K562 (cell line): ENCODE measurements at regions not wholly inside any gene's neighbourhood (a gene's known extent, or its start where the extent isn't known, plus 50 kb on each side); places are given as distances from the start of the nearest gene placed in this dataset.

Experiments
- ATAC-seq: fragments of 200-7000 bp; cut with Tn5 transposase; 3 replicates; pipeline ENCODE4 v1.9.1; 2020; ENCODE audit warnings: moderate library complexity
- BruUV-seq: library from RNA; stranded (reverse); fragments of 400-500 nt; replicated peaks from 2 replicates; lab custom pipeline; 2021; lab: Mats Ljungman, UMichigan
- CTCF ChIA-PET: fragments of 300-600 bp; formaldehyde crosslinking; extraction: SDS; loops from one replicate; lab custom pipeline; 2021; ENCODE audit warnings: low intra/inter-chr PET ratio; lab: Yijun Ruan, JAX
- POLR2A ChIA-PET: fragments of 300-600, 350-650 bp; sonication (Branson Sonifier 250); formaldehyde crosslinking; extraction: SDS; loops from one replicate; lab custom pipeline; 2021; ENCODE audit warnings: antibody characterized with exemption, inconsistent platforms; lab: Yijun Ruan, JAX
- DNase-seq, 4 experiments: peaks; one replicate each; pipeline versions ENCODE4 v3.0.0 to v3.0.0-alpha.2; 2011 to 2018; ENCODE audit warnings: low spot score in 3 of 4, mixed read lengths in 3 of 4; ENCODE audit errors: extremely low read depth in 1 of 4
- FAIRE-seq: peaks from 2 replicates; lab custom pipeline; 2011; peaks lifted over from hg19 to GRCh38; lab: Jason Lieb, UNC
- H2AFZ ChIP-seq: 2 replicates; pipeline ENCODE4 v1.6.0; 2011; ENCODE audit warnings: low read depth, low read length, control low read depth, inconsistent platforms
- H3K27ac ChIP-seq: fragments of 200-600 bp; 3 replicates; pipeline ENCODE4 v1.8.0; 2011; ENCODE audit warnings: low read depth, mild to moderate bottlenecking, control low read depth, inconsistent platforms, low read length, moderate library complexity, mixed read lengths; ENCODE audit errors: extremely low read depth
- H3K27me3 ChIP-seq, 2 experiments: fragments of 300-600 bp in 1 of 2; 2 replicates in 1 of 2; 3 replicates in 1 of 2; pipeline versions ENCODE4 v1.6.0 to v1.8.0; 2011; ENCODE audit warnings: inconsistent platforms in 2 of 2, low read length in 2 of 2, mild to moderate bottlenecking in 1 of 2, mixed read lengths in 1 of 2, moderate library complexity in 1 of 2; ENCODE audit not compliant: control insufficient read depth in 2 of 2, insufficient read depth in 2 of 2
- H3K36me3 ChIP-seq: fragments of 300-600 bp; 3 replicates; pipeline ENCODE4 v1.8.0; 2011; ENCODE audit warnings: mild to moderate bottlenecking, low read length, inconsistent platforms; ENCODE audit not compliant: control insufficient read depth, insufficient read depth
- H3K4me1 ChIP-seq, 2 experiments: fragments of 200-600 bp in 1 of 2; replicated peaks in 1 of 2; 2 replicates in 1 of 2; 3 replicates in 1 of 2; pipeline versions ENCODE4 v1.5.1 to v1.8.0; 2011; ENCODE audit warnings: inconsistent platforms in 2 of 2, low read length in 2 of 2, mild to moderate bottlenecking in 1 of 2, mixed read lengths in 1 of 2, moderate library complexity in 1 of 2; ENCODE audit not compliant: control insufficient read depth in 2 of 2, insufficient read depth in 2 of 2
- H3K4me2 ChIP-seq: 2 replicates; pipeline ENCODE4 v1.6.1; 2011; ENCODE audit warnings: low read length, control low read depth, inconsistent platforms, mixed read lengths; ENCODE audit not compliant: insufficient read depth
- H3K4me3 ChIP-seq: fragments of 200-600 bp; sonication (generic), shearing (Covaris generic); 2 replicates; pipeline ENCODE4 v1.5.1; 2016; ENCODE audit warnings: control low read depth, inconsistent platforms
- H3K79me2 ChIP-seq: fragments of 200-600 bp; 3 replicates; pipeline ENCODE4 v1.8.0; 2011; ENCODE audit warnings: low read length, inconsistent platforms; ENCODE audit not compliant: control insufficient read depth, insufficient read depth
- H3K9ac ChIP-seq, 2 experiments: 2 replicates each; pipeline versions ENCODE4 v1.6.0 to v1.6.1; 2011; ENCODE audit warnings: low read depth in 2 of 2, low read length in 2 of 2, control low read depth in 1 of 2, inconsistent platforms in 1 of 2, mild to moderate bottlenecking in 1 of 2, mixed read lengths in 1 of 2; ENCODE audit not compliant: insufficient read depth in 1 of 2
- H3K9me1 ChIP-seq: one replicate; pipeline ENCODE4 v1.6.0; 2011; ENCODE audit warnings: inconsistent platforms, mild to moderate bottlenecking, low read length, moderate library complexity; ENCODE audit not compliant: control insufficient read depth, insufficient read depth
- H3K9me3 ChIP-seq: replicated peaks from 2 replicates; pipeline ENCODE4 v1.5.1; 2011; ENCODE audit warnings: low read depth, low read length, inconsistent platforms; ENCODE audit not compliant: control insufficient read depth, insufficient read depth
- H4K20me1 ChIP-seq: replicated peaks from 2 replicates; pipeline ENCODE4 v1.6.1; 2011; ENCODE audit warnings: low read length, inconsistent platforms, mixed read lengths; ENCODE audit not compliant: control insufficient read depth, insufficient read depth
- ATF2 ChIP-seq: sonication (generic); formaldehyde crosslinking; IDR thresholded peaks from 2 replicates; pipeline ENCODE4 v1.8.1; 2022; ENCODE audit warnings: missing genetic modification reagents
- ERF ChIP-seq: fragments of 450-650 bp; formaldehyde crosslinking; IDR thresholded peaks from 2 replicates; pipeline ENCODE4 v1.4.0; 2020; ENCODE audit warnings: mild to moderate bottlenecking, mixed read lengths
- HDGF ChIP-seq: fragments of 450-650 bp; IDR thresholded peaks from 2 replicates; pipeline ENCODE4 v1.6.1; 2016
- MAFK ChIP-seq: IDR thresholded peaks from 2 replicates; pipeline ENCODE4 v1.6.1; 2011; ENCODE audit warnings: low read length, improper control_type of control experiment
- MEF2D ChIP-seq: conservative IDR thresholded peaks from 2 replicates; pipeline ENCODE4 v1.6.1; 2016; ENCODE audit warnings: low read depth, missing genetic modification characterization, missing compliant biosample characterization
- NR2F6 ChIP-seq: fragments of 450-650 bp; formaldehyde crosslinking; IDR thresholded peaks from 2 replicates; pipeline ENCODE4 v1.4.0; 2020; ENCODE audit warnings: mild to moderate bottlenecking
- PHF20 ChIP-seq: fragments of 450-650 bp; IDR thresholded peaks from 2 replicates; pipeline ENCODE4 v1.6.1; 2018; ENCODE audit not compliant: partially characterized antibody
- RNF2 ChIP-seq: sonication (generic); IDR thresholded peaks from 2 replicates; pipeline ENCODE4 v1.6.1; 2016
- ZNF76 ChIP-seq: fragments of 250-450 bp; sonication (Bioruptor Pico); IDR thresholded peaks from 2 replicates; pipeline ENCODE4 v1.4.0; 2020; ENCODE audit warnings: mild to moderate bottlenecking, moderate library complexity, borderline replicate concordance
- ZNF778 ChIP-seq: fragments of 450-650 bp; formaldehyde crosslinking; IDR thresholded peaks from 2 replicates; pipeline ENCODE4 v1.4.0; 2020; ENCODE audit warnings: mild to moderate bottlenecking, moderate library complexity
- WGBS: fragments of 100-300 bp; shearing (Covaris generic); methylation state at CpG from one replicate; pipeline ENCODE4 v1.1.6; 2016; ENCODE audit warnings: low coverage, mixed read lengths; ENCODE audit not compliant: insufficient coverage; ENCODE audit errors: missing lambda C conversion rate; 5-methylcytosine and 5-hydroxymethylcytosine counted together
- in situ Hi-C: fragments of 300-500 bp; cut with MboI; formaldehyde crosslinking; loops from 4 replicates; pipeline ENCODE4 v1.15.0; 2018; ENCODE audit warnings: inconsistent platforms, mixed read lengths
- intact Hi-C: fragments of 100-400 bp; cut with micrococcal nuclease; formaldehyde crosslinking; loops from 2 replicates; pipeline ENCODE4 v1.14.2; 2022

- Histone ChIP-seq H3K9me3 (no peaks in the 10 kb centered on the region), H3K36me3 (no peaks in the 10 kb centered on the region), H3K9ac (no peak overlapping the region), H3K4me1 (no peaks in the 10 kb centered on the region), H3K4me2 (no peak overlapping the region), H3K27ac (no peak overlapping the region), H4K20me1 (no peaks in the 10 kb centered on the region), H3K9me1 (no peaks in the 10 kb centered on the region), H2AFZ (no peak overlapping the region), H3K4me3 (no peak overlapping the region), H3K79me2 (no peaks in the 10 kb centered on the region), H3K27me3 (no peaks in the 10 kb centered on the region)
- no TSS peak for BruUV-seq
- TF ChIP-seq HDGF (no peak), ZNF76 (CRISPR knock-in tag) (no peak), PHF20 (no peak), ZNF778 (no peak), RNF2 (no peak), MEF2D (tag) (no peak), ERF (CRISPR knock-in tag) (no peak), ATF2 (CRISPR knock-in tag) (no peak), NR2F6 (CRISPR knock-in tag) (no peak), MAFK (no peak)
- ATAC-seq (no peak), FAIRE-seq (no peak), DNase-seq (no peak)
- ChIA-PET CTCF (no interaction called here), POLR2A (no interaction called here)
- intact Hi-C loops (no loop called here), in situ Hi-C loops (no loop called here)
- WGBS: 0% methylated on average over 4 of the region's 4 CpGs
Measured at GRCh38 chr11:121810291-121810690, 305.7 kb downstream of the BLID start.
